HL-60/S4 treated with retinoic acid at 250 ng/mL for 4 days and 3 days (cell line): ENCODE measurements at regions not wholly inside any gene's neighbourhood (a gene's known extent, or its start where the extent isn't known, plus 50 kb on each side); places are given as distances from the start of the nearest gene placed in this dataset.

Source experiments
- in situ Hi-C: fragments of 300-500 bp; cut with MboI; formaldehyde crosslinking; loops from 2 replicates; pipeline ENCODE4 v1.7.0; 2022; ENCODE audit warnings: low sequenced_read_pairs

DNA sequence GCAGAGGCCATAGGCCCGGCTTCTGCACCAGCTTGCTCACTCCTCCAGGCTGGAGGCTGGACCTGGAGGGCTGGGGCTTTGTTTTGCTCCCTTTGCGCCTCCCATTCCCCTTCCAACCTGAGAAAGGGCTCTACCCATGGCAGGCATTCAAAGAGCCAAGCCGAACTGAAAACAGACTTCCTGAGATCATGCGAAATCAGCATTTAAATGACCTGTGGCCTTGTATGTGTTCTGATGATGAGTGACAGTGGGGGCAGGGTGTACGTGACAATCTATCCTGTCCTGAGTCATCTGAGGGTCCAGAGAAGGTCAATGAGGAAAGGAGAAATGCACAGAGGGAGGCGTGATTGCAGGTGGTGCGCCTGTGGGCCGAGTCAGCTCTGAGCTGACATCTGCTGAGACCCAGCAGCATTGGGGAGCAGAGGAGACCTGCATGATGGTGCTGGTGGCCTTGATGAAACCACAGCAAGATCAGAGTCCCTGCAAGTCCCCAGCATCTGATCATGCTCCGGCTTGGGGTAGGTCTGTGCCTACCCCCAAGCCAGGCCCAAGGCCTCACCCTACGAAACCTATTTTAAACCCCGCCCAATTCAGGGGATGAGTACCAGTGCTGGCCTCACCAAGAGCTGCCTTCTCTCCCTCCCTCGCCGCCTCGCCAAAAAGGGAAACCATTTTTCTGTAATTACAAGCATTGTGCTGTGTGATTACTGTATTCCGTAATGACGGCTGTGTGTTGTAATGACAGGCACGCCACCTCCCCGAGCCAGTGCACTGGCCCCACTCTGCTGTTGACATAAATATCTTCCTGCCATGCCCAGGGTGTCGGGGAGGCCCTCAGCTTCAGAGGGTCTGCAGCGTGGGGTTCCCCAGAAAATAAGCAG, 95.2 kb upstream of the ANO1 start:
- in situ Hi-C loops, result no loop called here

DNA sequence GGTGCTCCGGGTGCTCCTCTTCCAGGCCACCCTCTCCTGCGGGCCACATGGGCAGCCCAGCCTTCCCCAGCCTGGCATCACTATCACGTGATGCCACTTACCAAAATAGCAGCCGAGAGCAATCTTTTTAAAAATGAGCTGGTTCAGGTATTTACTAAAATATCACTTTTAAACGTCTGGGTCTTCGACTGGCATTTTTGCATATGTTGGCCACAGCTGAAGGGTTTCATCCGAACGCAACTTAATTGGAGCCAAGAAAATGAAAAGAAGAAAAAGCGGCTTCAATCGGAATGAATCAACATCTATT, 94.6 kb upstream of the ANO1 start:
- in situ Hi-C loops, result no loop called here

GRCh38 chr11:69983897-69984438, 94.1 kb upstream of the ANO1 start:
- in situ Hi-C loops, result no loop called here

GRCh38 chr11:69984457-69985261, 93.5 kb upstream of the ANO1 start:
- in situ Hi-C loops, result no loop called here

DNA sequence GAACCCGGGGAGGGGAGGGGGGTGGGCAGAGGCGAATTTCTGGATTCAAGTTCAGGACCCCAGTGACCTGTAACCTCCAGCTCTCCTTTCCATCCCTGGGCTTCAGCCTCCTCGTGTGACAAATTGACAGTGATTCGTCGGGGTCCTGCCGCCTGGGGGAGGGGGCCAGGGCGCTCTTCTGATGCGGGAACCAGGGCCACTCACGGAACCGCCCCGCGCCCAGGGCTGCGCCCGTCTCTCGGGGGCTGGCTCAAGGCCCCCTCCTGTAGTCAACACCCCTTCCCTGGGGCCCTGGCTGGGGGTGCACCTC, 92.8 kb upstream of the ANO1 start:
- in situ Hi-C loops, result no loop called here

DNA sequence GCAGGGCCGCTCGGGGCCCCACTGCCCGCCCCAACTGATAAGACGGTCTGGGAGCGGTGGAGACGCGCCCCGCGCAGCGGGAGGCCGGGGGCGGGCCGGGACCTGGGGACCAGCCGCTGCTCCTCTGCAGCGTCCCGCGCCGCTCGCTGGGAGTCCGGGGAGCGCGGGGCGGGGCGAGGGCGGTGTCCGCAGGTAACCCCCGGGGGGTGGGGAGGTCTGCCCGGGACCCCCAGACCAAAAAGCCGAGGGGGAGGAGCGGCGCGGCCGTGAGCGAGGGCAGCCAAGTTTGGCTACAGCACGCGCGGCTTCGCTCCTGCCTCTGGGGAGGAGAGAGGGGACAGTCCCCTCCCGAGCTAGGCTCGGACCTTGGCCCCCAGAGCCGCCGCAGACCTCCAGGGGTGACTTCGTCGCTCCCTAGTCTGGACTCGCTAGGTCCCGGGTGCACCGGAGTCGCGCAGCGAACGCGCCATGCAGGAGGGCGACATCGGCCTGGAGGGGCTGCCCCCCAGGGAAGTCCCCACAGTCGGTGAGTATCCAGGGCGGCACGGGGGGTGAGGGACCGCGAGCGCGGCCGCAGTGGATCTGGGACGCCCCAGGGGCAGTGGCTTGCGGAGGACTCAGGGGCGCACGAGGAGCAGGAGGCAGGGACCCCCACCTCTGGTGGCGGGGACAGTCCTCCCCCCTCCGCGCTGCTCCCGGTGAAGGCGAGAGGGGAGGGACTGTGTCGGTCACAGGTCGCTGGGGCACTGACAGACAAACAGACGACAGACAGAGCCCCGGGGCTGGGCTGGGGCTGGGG, 92.3 kb upstream of the ANO1 start:
- in situ Hi-C loops, result no loop called here

- in situ Hi-C loops, result no loop called here
Observed at GRCh38 chr11:69986440-69986787, 91.7 kb upstream of the ANO1 start.

GRCh38 chr11:69986830-69987229, 91.3 kb upstream of the ANO1 start:
- in situ Hi-C loops, result no loop called here

DNA sequence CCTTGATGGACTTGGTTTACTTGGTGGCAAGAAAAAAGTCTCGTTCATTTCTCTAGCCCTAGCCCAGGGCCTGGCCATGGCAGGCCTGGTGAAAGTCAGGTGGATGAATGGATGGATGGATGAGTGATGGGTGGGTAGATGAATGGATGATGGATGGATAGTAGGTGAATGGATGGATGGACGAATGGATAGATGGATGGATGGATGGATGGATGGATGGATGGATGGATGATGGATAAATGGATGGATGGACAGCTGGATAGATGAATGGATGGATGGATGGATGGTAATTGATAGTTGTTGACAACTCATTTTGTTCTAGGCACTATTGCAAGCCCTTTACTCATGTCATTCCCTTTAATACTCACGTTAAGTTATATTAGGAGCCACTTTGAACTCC, 86.1 kb upstream of the ANO1 start:
- in situ Hi-C loops, result no loop called here

DNA sequence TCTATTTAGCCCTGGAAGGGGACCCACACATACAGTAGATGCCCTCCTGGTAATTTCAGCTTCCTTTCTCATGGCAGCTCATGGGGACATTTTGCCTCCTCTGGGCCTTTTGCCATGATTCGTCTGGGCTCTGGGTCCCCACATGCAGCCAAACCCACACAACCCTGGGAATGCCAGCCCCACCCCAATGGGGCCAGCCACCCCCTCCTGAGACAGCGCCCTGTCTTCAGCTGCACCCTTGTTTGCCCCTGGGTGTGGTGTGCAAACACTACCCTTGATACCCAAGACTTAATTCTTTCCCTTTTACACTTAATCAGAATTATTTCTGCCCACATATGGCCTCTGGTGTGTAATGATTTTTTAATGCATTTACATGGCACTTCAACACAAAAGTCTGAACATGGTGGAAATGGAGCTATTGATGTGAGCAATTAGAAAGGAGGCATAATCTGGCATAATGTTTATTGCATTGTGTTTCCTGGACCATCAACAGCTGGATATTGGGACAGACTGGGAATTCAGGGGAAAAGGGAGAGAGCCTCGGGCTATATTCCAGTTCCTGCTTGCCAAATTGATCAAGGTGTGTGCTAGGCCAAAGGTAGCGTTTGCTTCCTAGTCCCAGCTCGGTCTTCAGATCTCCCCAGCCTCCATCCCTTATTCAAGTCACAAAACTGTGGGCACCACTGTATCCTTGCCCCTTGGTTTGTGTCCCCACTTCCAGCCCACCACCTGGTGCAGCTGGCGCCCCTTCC, 85.0 kb upstream of the ANO1 start:
- in situ Hi-C loops, result no loop called here

DNA sequence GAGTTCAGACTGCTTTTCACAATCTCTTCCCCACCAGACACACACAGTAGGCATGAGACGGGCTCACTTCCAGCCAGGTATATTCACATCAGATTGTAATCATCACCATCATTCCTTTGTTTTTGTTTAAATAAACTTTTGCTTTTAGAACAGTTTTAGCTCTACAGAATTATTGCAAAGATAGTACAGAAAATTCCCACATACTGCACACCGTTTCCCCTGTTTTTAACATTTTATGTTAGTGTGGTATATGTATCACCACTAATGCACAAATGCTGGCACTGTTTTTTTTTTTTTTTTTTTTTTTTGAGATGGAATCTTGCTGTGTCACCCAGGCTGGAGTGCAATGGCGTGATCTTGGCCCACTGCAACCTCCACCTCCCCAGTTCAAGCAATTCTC, 83.3 kb upstream of the ANO1 start:
- in situ Hi-C loops, result no loop called here

DNA sequence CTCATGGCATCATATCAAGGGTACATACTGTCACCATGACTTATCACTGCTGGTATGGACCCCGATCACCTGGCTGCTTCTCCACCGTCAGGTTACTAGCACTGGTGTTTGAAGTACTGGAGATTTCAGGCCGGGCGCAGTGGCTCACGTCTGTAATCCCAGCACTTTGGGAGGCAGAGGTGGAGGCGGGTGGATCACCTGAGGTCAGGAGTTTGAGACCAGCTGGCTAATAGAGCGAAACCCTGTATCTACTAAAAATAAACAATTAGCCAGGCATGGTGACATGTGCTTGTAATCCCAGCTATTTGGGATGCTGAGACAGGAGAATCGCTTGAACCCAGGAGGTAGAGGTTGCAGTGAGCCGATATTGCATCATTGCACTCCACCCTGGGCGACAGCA, 82.4 kb upstream of the ANO1 start:
- in situ Hi-C loops, result no loop called here

GRCh38 chr11:69996451-69996850, 81.7 kb upstream of the ANO1 start:
- in situ Hi-C loops, result no loop called here

DNA sequence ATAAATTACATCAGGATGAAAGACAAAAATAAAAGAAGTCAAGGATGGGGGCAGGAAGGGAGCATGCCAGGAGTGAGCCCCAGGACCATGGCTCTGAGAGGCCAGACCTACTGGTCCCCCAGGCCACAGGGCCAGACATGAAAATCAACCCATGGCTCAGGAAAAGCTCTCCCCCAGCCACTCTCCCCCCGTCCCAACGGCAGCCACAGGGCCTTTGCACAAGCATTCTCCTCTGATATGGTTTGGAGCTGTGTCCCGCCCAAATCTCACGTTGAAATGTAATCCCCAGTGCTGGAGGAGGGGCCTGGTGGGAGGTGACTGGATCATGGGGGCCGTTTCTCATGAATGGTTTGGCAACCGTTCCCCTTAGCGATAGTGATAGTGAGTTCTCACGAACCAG, 80.8 kb upstream of the ANO1 start:
- in situ Hi-C loops, result no loop called here

DNA sequence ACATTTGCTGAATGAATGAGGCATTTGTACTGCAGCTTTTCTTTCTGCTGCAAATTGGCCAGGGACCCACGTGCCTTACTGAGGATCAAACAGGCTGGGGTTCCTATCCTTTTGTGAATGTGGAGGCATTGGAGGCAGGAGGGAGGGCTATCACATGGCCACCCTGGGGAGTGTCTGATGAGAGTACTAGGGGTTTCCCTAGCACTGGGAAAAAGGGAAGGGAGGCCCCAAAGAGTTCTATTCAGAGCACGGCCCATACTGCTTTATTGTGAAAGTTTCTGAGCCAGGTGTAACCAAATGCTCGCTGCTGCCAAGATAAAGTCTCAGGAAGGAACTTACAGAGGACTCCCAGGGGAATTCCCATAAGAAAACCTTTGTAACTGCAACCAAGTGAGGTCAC, 78.4 kb upstream of the ANO1 start:
- in situ Hi-C loops, result no loop called here

DNA sequence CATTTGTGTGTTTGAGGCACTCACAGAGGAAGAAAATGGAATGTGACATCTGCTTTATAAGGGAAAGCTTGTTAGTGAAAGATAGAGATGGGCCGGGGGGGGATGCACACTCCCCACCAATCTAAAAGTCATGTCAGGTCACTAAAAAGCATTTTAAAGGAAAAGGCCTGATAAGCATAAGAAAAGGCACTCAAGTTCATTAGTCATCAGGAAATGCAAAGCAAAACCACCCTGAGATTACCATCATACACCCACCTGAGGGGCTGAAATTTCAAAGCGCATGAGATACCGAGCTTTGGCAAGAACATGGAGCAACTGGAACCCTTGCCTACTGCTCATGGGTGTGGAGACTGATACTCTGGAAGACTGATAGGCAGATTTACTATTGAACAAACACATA, 77.9 kb upstream of the ANO1 start:
- in situ Hi-C loops, result no loop called here

DNA sequence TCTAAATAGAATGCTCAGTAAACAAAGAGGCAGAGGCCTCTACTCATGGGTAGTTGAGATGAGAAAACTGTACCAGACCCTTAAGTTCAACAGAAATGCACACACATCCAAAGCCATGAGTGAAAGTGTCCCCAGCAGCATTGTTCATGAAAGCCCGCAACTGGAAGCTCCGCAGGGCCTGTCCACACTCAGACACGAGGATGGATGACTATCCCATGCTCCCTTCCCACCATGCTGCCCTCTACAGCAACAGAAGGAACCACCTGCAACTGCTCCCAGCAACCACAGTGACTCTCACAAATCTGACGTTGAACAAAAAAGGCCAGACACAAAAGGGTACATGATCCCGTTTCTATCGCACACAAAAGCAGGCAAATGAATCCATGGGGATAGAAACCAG, 76.9 kb upstream of the ANO1 start:
- in situ Hi-C loops, result no loop called here

DNA sequence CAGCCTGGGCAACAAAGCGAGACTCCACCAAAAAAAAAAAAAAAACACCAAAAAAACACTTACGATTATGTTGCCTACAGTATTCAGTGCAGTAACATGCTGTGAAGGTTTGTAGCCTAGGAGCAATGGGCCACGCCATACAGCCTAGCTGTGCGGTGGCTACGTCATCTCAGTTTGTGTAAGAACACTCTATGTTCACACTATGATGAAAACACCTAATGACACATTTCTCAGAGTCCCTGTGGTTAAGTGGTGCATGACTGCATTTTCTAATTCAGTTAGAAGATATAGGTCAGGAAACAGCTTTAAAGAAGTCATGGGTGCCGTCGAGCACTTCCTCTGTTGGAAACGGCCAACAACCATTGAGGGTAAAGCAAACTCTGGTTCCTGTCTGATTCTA, 75.7 kb upstream of the ANO1 start:
- in situ Hi-C loops, result no loop called here

DNA sequence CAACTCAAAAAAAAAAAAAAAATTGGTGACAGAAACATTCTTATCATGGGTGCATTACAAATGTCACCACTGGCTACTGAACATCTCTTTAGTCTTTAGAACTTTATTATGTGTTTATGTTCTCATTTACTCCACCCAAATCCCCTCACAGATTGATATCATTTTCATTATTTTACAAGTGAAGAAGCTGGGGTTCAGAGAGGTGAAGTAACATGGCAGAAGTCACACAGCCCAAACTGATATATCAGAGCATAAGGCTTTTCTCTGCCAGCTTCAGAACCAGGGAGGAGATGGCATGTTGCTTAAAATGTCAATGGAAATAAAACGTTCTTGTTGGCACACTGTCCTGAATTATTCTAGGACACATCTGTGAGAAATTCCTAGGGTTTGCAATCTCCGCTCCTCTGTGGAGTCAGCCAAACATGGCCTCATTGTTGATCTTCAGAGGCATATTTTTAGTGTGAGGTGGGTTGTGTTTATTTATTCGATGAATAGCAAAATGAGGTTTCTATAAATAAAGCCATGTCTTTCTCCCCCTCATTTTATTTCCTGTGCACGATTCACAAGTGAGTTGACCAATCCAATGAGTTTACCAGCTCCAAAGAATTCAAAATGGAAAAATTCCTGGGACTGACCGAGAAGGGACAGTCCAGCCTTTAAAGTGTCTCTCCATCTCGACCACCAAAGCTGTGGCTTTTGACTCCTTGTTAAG, 72.9 kb upstream of the ANO1 start:
- in situ Hi-C loops, result no loop called here

GRCh38 chr11:70007796-70008195, 70.3 kb upstream of the ANO1 start:
- in situ Hi-C loops, result no loop called here
